ENCODE measurements at regions not wholly inside any gene's neighbourhood (a gene's known extent, or its start where the extent isn't known, plus 50 kb on each side); places are given as distances from the start of the nearest gene placed in this dataset.
"Not testable (repeated sequence)": the region's sequence is repeated elsewhere in the genome, so short reads cannot be mapped to it uniquely, and the experiment has no call there.

- no peak for TF ChIP-seq ZNF274 (IDR thresholded peaks at IDR 0.05; ENCODE audit: low read depth, low read length)
Measured at GRCh38 chr2:230627806-230628724, 84.6 kb upstream of the CAB39 start.

GRCh38 chr2:230631470-230631869, 81.2 kb upstream of the CAB39 start:
- no peak for TF ChIP-seq ZNF274 (IDR thresholded peaks at IDR 0.05; ENCODE audit: low read depth, low read length)
- H3K4me3 ChIP-seq (ENCODE audit: low read length): no peak overlapping the region

More at GRCh38 chr2:230627806-230628724, 84.6 kb upstream of the CAB39 start:
- H3K4me3 ChIP-seq (ENCODE audit: low read length): no peak overlapping the region

GRCh38 chr2:230634146-230634545, 78.5 kb upstream of the CAB39 start:
- H3K4me3 ChIP-seq (ENCODE audit: low read length): no peak overlapping the region
- TF ChIP-seq ZNF274 (IDR thresholded peaks at IDR 0.05; ENCODE audit: low read depth, low read length): no peak

DNA sequence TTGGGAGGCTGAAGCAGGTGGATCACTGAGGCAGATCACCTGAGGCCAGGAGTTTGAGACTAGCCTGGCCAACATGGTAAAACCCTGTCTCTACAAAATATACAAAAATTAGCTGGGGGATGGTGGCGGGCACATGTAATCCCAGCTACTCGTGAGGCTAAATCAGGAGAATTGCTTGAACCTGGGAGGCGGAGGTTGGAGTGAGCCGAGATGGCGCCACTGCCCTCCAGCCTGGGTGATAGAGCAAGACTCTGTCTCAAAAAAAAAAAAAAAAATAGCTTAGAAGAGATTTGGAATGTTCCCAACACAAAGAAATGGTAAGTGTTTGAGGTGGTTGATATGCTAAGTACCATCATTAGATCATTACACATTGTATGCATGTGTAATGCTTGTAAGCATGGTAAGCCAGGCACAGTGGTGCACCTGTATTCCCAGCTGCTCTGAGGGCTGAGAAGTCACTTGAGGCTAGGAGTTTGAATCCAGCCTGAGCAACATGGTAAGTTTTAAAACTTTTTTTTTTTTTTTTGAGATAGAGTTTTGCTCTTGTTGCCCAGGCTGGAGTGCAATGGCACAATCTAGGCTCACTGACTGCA, 77.8 kb upstream of the CAB39 start:
- not testable (repeated sequence) for H3K4me3 ChIP-seq (ENCODE audit: low read length)

DNA sequence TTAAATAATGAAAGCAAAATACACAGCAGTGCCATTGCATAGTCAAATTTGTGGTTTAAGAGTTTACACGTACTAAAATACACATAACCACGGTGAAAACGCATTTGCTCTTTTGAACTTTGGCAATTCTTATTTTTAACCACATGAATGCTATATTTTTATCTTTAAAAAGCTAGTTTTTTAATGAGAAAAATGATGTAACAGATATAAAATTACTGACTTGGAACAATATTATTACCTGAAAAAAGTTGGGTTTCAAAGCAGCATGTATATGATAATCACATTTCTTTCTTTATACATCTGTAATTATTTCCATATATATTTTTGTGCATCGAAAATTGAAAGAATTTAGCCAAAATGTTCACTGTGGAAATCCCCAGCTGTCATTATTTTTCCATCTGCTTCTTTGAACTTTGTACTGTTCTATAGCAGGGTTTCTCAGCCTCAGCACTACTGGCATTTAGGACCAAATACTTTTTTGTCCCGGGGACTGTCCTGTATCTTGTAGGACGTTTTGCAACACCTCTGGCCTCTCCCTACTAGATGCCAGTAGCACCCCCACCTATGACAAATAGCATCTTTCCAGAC, 75.9 kb upstream of the CAB39 start:
- H3K4me3 ChIP-seq (ENCODE audit: low read length): peak overlapping the region; percentile 12; the same call in 1 of the 2 replicates

GRCh38 chr2:230637486-230637885, 75.2 kb upstream of the CAB39 start:
- H3K4me3 ChIP-seq (ENCODE audit: low read length): not testable (repeated sequence)

More for the DNA sequence above, 75.9 kb upstream of the CAB39 start:
- TF ChIP-seq ZNF274 (IDR thresholded peaks at IDR 0.05; ENCODE audit: low read depth, low read length): no peak

DNA sequence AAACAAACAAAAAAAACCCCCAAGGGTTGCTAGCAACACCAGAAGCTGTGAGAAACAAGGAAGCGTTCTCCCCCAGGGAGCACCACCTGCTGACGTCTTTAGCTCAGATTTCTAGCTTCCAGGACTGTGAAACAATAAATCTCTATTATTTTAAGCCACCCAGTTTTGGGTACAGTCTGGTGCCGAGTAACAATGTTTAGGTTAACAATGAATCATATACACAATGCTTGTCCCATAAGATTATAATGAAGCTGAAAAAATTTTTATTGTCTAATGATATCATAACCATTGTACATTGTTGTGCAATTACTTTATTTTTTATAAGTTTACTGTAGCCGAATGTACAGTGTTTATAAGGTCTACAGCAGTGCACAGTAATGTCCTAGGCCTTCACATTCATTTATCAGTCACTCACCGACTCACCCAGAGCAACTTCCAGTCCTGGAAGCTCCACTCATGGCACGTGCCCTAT, 72.1 kb upstream of the CAB39 start:
- H3K4me3 ChIP-seq (ENCODE audit: low read length): no peak overlapping the region
- TF ChIP-seq ZNF274 (IDR thresholded peaks at IDR 0.05; ENCODE audit: low read depth, low read length): no peak

GRCh38 chr2:230642966-230643365, 69.7 kb upstream of the CAB39 start:
- no peak for TF ChIP-seq ZNF274 (IDR thresholded peaks at IDR 0.05; ENCODE audit: low read depth, low read length)
- no peak overlapping the region for H3K4me3 ChIP-seq (ENCODE audit: low read length)

GRCh38 chr2:230643576-230644291, 68.9 kb upstream of the CAB39 start:
- no peak for TF ChIP-seq ZNF274 (IDR thresholded peaks at IDR 0.05; ENCODE audit: low read depth, low read length)
- H3K4me3 ChIP-seq (ENCODE audit: low read length): peak overlapping the region; percentile 24; the same call in 1 of the 2 replicates

GRCh38 chr2:230644356-230644935, 68.2 kb upstream of the CAB39 start:
- H3K4me3 ChIP-seq (ENCODE audit: low read length): no peak overlapping the region; the same call in 1 of the 2 replicates
- TF ChIP-seq ZNF274 (IDR thresholded peaks at IDR 0.05; ENCODE audit: low read depth, low read length): no peak

DNA sequence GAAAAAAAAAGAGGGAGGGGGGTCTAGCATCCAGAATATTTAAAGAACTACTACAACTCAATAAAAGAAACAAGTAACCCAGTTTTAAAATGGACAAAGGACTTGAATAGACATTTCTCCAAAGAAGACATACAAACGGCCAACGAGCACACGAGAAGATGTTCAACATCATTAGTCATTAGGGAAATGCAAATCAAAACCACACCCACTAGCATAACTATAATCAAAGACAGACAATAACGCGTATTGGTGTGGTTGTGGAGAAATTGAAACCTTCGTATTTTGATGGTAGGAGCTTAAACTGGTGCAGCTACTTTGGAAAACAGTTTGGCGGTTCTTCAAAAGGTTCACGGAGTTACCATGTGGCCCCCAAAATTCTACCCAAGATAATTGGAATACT, 64.3 kb upstream of the CAB39 start:
- no peak overlapping the region for H3K4me3 ChIP-seq (ENCODE audit: low read length)
- no peak for TF ChIP-seq ZNF274 (IDR thresholded peaks at IDR 0.05; ENCODE audit: low read depth, low read length)

GRCh38 chr2:230650585-230651137, 62.0 kb upstream of the CAB39 start:
- no peak for TF ChIP-seq ZNF274 (IDR thresholded peaks at IDR 0.05; ENCODE audit: low read depth, low read length)
- H3K4me3 ChIP-seq (ENCODE audit: low read length): no peak overlapping the region; the same call in 1 of the 2 replicates

GRCh38 chr2:230654057-230654456, 58.6 kb upstream of the CAB39 start:
- no peak for TF ChIP-seq ZNF274 (IDR thresholded peaks at IDR 0.05; ENCODE audit: low read depth, low read length)
- no peak overlapping the region for H3K4me3 ChIP-seq (ENCODE audit: low read length)
